ENCODE measurements at regions not wholly inside any gene's neighbourhood (a gene's known extent, or its start where the extent isn't known, plus 50 kb on each side); places are given as distances from the start of the nearest gene placed in this dataset.
A peak's percentile ranks its signal among the peaks of the same experiment; 100 is the strongest.

DNA sequence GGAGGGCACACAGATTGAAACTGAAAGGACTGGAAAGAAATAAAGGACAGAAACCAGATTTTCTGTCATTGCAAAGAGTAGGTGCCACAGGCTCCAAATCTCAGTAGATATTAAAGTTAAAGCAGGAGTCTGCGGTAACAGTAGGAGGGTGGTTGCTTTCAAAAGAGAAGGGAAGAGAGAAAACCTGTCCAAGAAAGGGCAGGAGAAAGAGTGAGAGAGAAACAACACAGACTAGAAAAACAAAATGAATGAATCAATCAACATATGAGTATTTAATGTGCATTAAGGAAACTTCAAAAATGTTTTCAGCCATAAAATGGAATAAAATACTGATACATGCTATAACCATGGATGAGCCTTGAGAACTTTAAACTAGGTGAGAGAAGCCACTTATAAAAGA lies 143.1 kb upstream of the CTAGE1 start:
- Mint-ChIP-seq H3K4me3 (no peak overlapping the region), H3K9me3 (ENCODE audit: insufficient read depth) (no peaks in the 10 kb centered on the region), H3K36me3 (ENCODE audit: low read depth) (no peaks in the 10 kb centered on the region), H3K4me1 (ENCODE audit: low read depth) (peaks cover 5% of the 10 kb centered on the region), H3K27ac (no peak overlapping the region), H3K27me3 (ENCODE audit: low read depth) (peaks cover 48% of the 10 kb centered on the region)
- ChIA-PET POLR2A (no interaction called here), CTCF (interaction anchor here (0.7 to 1.0 kb wide), 2 partner anchors 42 to 565 kb away, joined by 3 read pairs; no protein-coding TSS in a partner anchor)
- DNase-seq, result no peak
- ATAC-seq, result no peak

- no peaks in the 10 kb centered on the region for H3K9me3 Mint-ChIP-seq (ENCODE audit: insufficient read depth)
- DNase-seq, result no peak
- ATAC-seq, result peak; percentile 78
- H3K36me3 Mint-ChIP-seq (ENCODE audit: low read depth), result no peaks in the 10 kb centered on the region
- ChIA-PET CTCF (interaction anchor here (0.9 to 1.5 kb wide), 2 partner anchors 388 to 394 kb away, joined by 3 read pairs; no protein-coding TSS in a partner anchor), POLR2A (no interaction called here)
- peaks cover 5% of the 10 kb centered on the region for H3K4me1 Mint-ChIP-seq (ENCODE audit: low read depth)
- H3K27ac Mint-ChIP-seq, result no peak overlapping the region
- H3K27me3 Mint-ChIP-seq (ENCODE audit: low read depth), result peaks cover 34% of the 10 kb centered on the region
- no peak overlapping the region for H3K4me3 Mint-ChIP-seq
These were observed 145.5 kb upstream of the CTAGE1 start for GRCh38 chr18:22563164-22563583.

GRCh38 chr18:22564036-22564435 lies 146.3 kb upstream of the CTAGE1 start:
- ChIA-PET CTCF (no interaction called here), POLR2A (no interaction called here)
- ATAC-seq (no peak), DNase-seq (no peak)
- Mint-ChIP-seq H3K27me3 (ENCODE audit: low read depth) (peaks cover 30% of the 10 kb centered on the region), H3K27ac (no peak overlapping the region), H3K36me3 (ENCODE audit: low read depth) (no peaks in the 10 kb centered on the region), H3K4me1 (ENCODE audit: low read depth) (peaks cover 5% of the 10 kb centered on the region), H3K9me3 (ENCODE audit: insufficient read depth) (no peaks in the 10 kb centered on the region), H3K4me3 (no peak overlapping the region)

DNA sequence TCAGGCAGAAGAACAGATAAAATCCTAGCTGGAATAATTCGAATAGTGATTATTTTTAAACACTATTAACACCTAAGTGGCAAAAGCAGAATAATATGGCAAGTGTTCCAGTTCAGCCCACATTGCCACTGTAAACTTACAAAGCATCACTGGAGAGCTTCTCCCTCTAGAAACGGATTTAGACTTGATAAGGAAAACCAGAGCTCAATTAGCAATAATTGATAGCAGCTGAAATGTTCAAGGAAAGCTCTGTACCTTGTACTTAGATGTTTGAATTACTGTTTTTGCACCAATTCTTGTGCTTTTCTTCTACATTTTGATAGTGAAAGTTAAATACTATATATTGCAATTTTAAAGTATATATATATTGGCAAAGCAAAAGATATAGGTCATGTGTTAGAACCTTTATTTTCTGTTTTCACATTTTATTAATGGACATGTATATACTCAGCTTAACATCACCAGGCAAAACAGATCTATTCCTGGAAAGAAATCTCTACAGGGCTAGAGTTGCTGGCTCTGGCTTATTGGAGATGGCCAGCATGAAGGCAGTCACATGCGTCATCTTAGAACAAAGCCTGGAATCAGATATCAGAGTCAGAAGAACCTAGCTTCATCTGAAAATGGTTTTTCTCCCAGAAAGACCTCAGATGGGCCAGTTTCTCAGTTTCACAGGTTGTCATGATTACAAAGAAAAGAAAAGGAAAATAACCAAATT lies 149.1 kb upstream of the CTAGE1 start:
- no peaks in the 10 kb centered on the region for H3K4me1 Mint-ChIP-seq (ENCODE audit: low read depth)
- peaks cover 10% of the 10 kb centered on the region for H3K27me3 Mint-ChIP-seq (ENCODE audit: low read depth)
- CTCF ChIA-PET, result no interaction called here
- POLR2A ChIA-PET, result no interaction called here
- no peaks in the 10 kb centered on the region for H3K36me3 Mint-ChIP-seq (ENCODE audit: low read depth)
- no peak for DNase-seq
- H3K9me3 Mint-ChIP-seq (ENCODE audit: insufficient read depth), result no peaks in the 10 kb centered on the region
- H3K4me3 Mint-ChIP-seq, result no peak overlapping the region
- H3K27ac Mint-ChIP-seq, result no peak overlapping the region
- no peak for ATAC-seq

- ChIA-PET CTCF (no interaction called here), POLR2A (no interaction called here)
- Mint-ChIP-seq H3K27me3 (ENCODE audit: low read depth) (peaks cover 9% of the 10 kb centered on the region), H3K36me3 (ENCODE audit: low read depth) (no peaks in the 10 kb centered on the region), H3K27ac (no peak overlapping the region), H3K4me3 (no peak overlapping the region), H3K9me3 (ENCODE audit: insufficient read depth) (no peaks in the 10 kb centered on the region), H3K4me1 (ENCODE audit: low read depth) (no peaks in the 10 kb centered on the region)
- ATAC-seq, result no peak
- DNase-seq, result no peak
These were observed 150.1 kb upstream of the CTAGE1 start for GRCh38 chr18:22567794-22568193.

GRCh38 chr18:22570492-22570891 lies 152.8 kb upstream of the CTAGE1 start:
- ChIA-PET POLR2A (no interaction called here), CTCF (no interaction called here)
- Mint-ChIP-seq H3K36me3 (ENCODE audit: low read depth) (no peaks in the 10 kb centered on the region), H3K27me3 (ENCODE audit: low read depth) (peaks cover 2% of the 10 kb centered on the region), H3K4me1 (ENCODE audit: low read depth) (no peaks in the 10 kb centered on the region), H3K4me3 (no peak overlapping the region), H3K9me3 (ENCODE audit: insufficient read depth) (no peaks in the 10 kb centered on the region), H3K27ac (no peak overlapping the region)
- DNase-seq (no peak), ATAC-seq (no peak)

- H3K27ac Mint-ChIP-seq, result no peak overlapping the region
- ChIA-PET POLR2A (no interaction called here), CTCF (no interaction called here)
- H3K9me3 Mint-ChIP-seq (ENCODE audit: insufficient read depth), result no peaks in the 10 kb centered on the region
- DNase-seq (no peak), ATAC-seq (no peak)
- H3K4me3 Mint-ChIP-seq, result no peak overlapping the region
- no peaks in the 10 kb centered on the region for H3K4me1 Mint-ChIP-seq (ENCODE audit: low read depth)
- peaks cover 2% of the 10 kb centered on the region for H3K27me3 Mint-ChIP-seq (ENCODE audit: low read depth)
- no peaks in the 10 kb centered on the region for H3K36me3 Mint-ChIP-seq (ENCODE audit: low read depth)
These were observed 154.6 kb upstream of the CTAGE1 start for GRCh38 chr18:22572341-22572740.

DNA sequence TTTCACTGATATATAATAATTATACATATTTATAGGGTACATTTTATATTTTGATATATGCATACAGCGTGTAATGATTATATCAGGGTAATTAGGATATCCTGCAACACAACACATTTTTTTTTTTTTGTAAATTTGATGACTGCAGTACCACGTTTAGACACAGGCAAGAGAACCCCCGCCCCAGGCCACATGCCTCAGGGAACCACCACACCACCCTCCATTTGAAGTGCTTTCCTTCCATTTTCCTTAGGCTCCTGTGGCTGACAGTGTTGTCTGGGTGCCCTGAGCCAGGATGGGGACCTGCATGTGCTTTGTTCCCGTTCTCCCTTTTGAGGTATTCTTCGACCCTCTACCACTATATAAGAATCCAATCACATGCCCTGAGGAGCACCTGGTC lies 161.6 kb upstream of the CTAGE1 start:
- no peak for DNase-seq
- ChIA-PET POLR2A (no interaction called here), CTCF (no interaction called here)
- Mint-ChIP-seq H3K36me3 (ENCODE audit: low read depth) (no peaks in the 10 kb centered on the region), H3K9me3 (ENCODE audit: insufficient read depth) (no peaks in the 10 kb centered on the region), H3K27ac (no peak overlapping the region), H3K4me1 (ENCODE audit: low read depth) (no peaks in the 10 kb centered on the region), H3K4me3 (no peak overlapping the region), H3K27me3 (ENCODE audit: low read depth) (no peaks in the 10 kb centered on the region)
- ATAC-seq, result no peak

DNA sequence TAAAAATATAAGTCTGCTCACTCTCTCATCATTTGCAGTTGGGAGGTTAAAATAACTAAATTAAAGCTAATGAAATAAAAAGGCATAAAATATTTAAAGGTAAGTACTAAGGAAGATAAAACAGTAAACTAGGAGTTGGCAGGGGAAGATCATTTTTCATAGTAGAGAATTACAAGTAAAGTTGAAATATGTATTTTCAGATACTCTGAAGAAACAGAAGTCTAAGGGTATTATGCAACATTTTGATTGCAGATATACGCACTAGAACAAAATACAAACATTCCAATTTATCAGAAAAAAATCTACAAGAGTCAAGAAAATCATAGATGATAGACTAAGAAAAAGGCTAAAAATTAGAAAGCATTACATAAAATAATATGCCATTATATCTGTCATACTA lies 167.6 kb upstream of the CTAGE1 start:
- ATAC-seq (no peak), DNase-seq (no peak)
- Mint-ChIP-seq H3K27ac (no peak overlapping the region), H3K27me3 (ENCODE audit: low read depth) (peaks cover 3% of the 10 kb centered on the region), H3K4me1 (ENCODE audit: low read depth) (no peaks in the 10 kb centered on the region), H3K9me3 (ENCODE audit: insufficient read depth) (no peaks in the 10 kb centered on the region), H3K36me3 (ENCODE audit: low read depth) (no peaks in the 10 kb centered on the region), H3K4me3 (no peak overlapping the region)
- POLR2A ChIA-PET, result no interaction called here
- CTCF ChIA-PET, result no interaction called here

GRCh38 chr18:22585821-22586220 lies 168.1 kb upstream of the CTAGE1 start:
- Mint-ChIP-seq H3K4me3 (no peak overlapping the region), H3K36me3 (ENCODE audit: low read depth) (no peaks in the 10 kb centered on the region), H3K27ac (no peak overlapping the region), H3K27me3 (ENCODE audit: low read depth) (peaks cover 3% of the 10 kb centered on the region), H3K4me1 (ENCODE audit: low read depth) (no peaks in the 10 kb centered on the region), H3K9me3 (ENCODE audit: insufficient read depth) (no peaks in the 10 kb centered on the region)
- ATAC-seq, result no peak
- CTCF ChIA-PET, result no interaction called here
- POLR2A ChIA-PET, result no interaction called here
- no peak for DNase-seq

GRCh38 chr18:22591222-22591621 lies 173.5 kb upstream of the CTAGE1 start:
- POLR2A ChIA-PET, result no interaction called here
- Mint-ChIP-seq H3K27me3 (ENCODE audit: low read depth) (peaks cover 6% of the 10 kb centered on the region), H3K27ac (no peak overlapping the region), H3K36me3 (ENCODE audit: low read depth) (no peaks in the 10 kb centered on the region), H3K4me1 (ENCODE audit: low read depth) (no peaks in the 10 kb centered on the region), H3K4me3 (no peak overlapping the region), H3K9me3 (ENCODE audit: insufficient read depth) (no peaks in the 10 kb centered on the region)
- DNase-seq (no peak), ATAC-seq (no peak)
- CTCF ChIA-PET, result no interaction called here

DNA sequence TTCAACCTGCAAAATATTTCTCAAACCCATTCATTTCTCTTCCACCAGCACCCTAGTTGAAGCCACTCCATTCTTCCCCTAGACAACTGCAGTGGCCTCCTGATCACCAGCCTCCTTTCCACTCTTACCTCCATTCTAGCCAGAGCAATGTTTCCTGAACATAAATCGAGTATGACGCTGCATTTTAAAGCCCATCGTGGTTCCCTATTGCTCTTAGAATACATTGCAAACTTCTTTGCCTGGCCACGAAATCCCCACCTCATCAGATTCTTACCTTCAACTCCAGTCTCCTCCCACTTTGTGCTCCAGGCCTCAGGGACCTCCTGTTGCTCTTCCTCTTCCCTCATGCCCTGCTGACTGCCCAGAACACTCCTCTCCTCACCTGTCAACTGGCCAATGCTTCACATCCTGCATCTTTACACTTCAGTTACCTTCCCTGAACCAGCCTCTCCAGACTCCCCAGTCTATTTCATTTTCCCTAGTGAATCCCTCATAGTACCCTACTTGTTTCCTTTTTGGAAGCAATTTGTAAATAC lies 176.5 kb upstream of the CTAGE1 start:
- Mint-ChIP-seq H3K4me1 (ENCODE audit: low read depth) (no peaks in the 10 kb centered on the region), H3K27ac (no peak overlapping the region), H3K36me3 (ENCODE audit: low read depth) (no peaks in the 10 kb centered on the region), H3K9me3 (ENCODE audit: insufficient read depth) (no peaks in the 10 kb centered on the region), H3K4me3 (no peak overlapping the region), H3K27me3 (ENCODE audit: low read depth) (peaks cover 5% of the 10 kb centered on the region)
- no peak for DNase-seq
- POLR2A ChIA-PET, result no interaction called here
- CTCF ChIA-PET, result no interaction called here
- no peak for ATAC-seq

GRCh38 chr18:22601481-22601880 lies 183.8 kb upstream of the CTAGE1 start:
- H3K27ac Mint-ChIP-seq, result no peak overlapping the region
- H3K36me3 Mint-ChIP-seq (ENCODE audit: low read depth), result no peaks in the 10 kb centered on the region
- no peak for DNase-seq
- no peak overlapping the region for H3K4me3 Mint-ChIP-seq
- H3K9me3 Mint-ChIP-seq (ENCODE audit: insufficient read depth), result no peaks in the 10 kb centered on the region
- no peaks in the 10 kb centered on the region for H3K4me1 Mint-ChIP-seq (ENCODE audit: low read depth)
- POLR2A ChIA-PET, result interaction anchor here (0.7 kb wide), 1 partner anchor 13 kb away, joined by 3 read pairs; no protein-coding TSS in a partner anchor
- ATAC-seq, result no peak
- H3K27me3 Mint-ChIP-seq (ENCODE audit: low read depth), result peaks cover 5% of the 10 kb centered on the region
- CTCF ChIA-PET, result no interaction called here

Data from activated CD8-positive, alpha-beta T cell treated with anti-CD3 and anti-CD28 coated beads, Interleukin-2, amount 10 ng/mL, durations not matched to agents 7 days and 5 days (primary cell).